Gastroesophageal sphincter (tissue), 4 donors: ENCODE measurements at regions not wholly inside any gene's neighbourhood (a gene's known extent, or its start where the extent isn't known, plus 50 kb on each side); places are given as distances from the start of the nearest gene placed in this dataset.

Experiments
- ATAC-seq: fragments of 150-250 bp; one replicate; pipeline ENCODE4 v1.9.1; 2016; ENCODE audit warnings: mild to moderate bottlenecking, moderate library complexity
- H3K27ac ChIP-seq, 4 donors: fragments of 200-600 bp; sonication (generic) in 3 of 4; 1 replicate in 3 of 4; 2 replicates in 1 of 4; pipeline ENCODE4 v1.5.1; 2016 to 2019
- H3K27me3 ChIP-seq: fragments of 200-600 bp; sonication (generic); one replicate; pipeline ENCODE4 v1.5.1; 2019
- H3K36me3 ChIP-seq, 2 donors: fragments of 200-600 bp; sonication (generic); one replicate each; pipeline ENCODE4 v1.5.1; 2019; ENCODE audit warnings: control low read depth in 1 of 2
- H3K4me1 ChIP-seq, 3 donors: fragments of 200-600 bp; sonication (generic); 1 replicate in 2 of 3; 2 replicates in 1 of 3; pipeline ENCODE4 v1.5.1; 2016 to 2019; ENCODE audit warnings: control low read depth in 2 of 3
- H3K4me3 ChIP-seq, 2 donors: fragments of 200-600 bp; sonication (generic); one replicate each; pipeline ENCODE4 v1.5.1; 2019; ENCODE audit warnings: mild to moderate bottlenecking in 1 of 2, moderate library complexity in 1 of 2
- H3K9me3 ChIP-seq, 3 donors: fragments of 200-600 bp; sonication (generic); one replicate each; pipeline ENCODE4 v1.5.1; 2017 to 2019; ENCODE audit warnings: control low read depth in 2 of 3
- CTCF ChIP-seq, 4 experiments: fragments of 200-600 bp in 2 of 4; fragments of 450-650 bp in 2 of 4; sonication (generic) in 1 of 4; IDR thresholded peaks; one replicate each; pipeline ENCODE4 v1.5.1; 2017 to 2019; ENCODE audit warnings: antibody characterized with exemption in 4 of 4, mild to moderate bottlenecking in 2 of 4, moderate library complexity in 2 of 4
- EP300 ChIP-seq: sonication (generic); formaldehyde crosslinking; IDR thresholded peaks from one replicate; pipeline ENCODE4 v1.6.1; 2017; ENCODE audit warnings: antibody characterized with exemption, mild to moderate bottlenecking
- POLR2A ChIP-seq, 2 donors: fragments of 450-650 bp; IDR thresholded peaks; one replicate each; pipeline ENCODE4 v1.6.1; 2017; ENCODE audit warnings: antibody characterized with exemption in 2 of 2, mild to moderate bottlenecking in 2 of 2, moderate library complexity in 1 of 2
- POLR2AphosphoS5 ChIP-seq: sonication (generic); formaldehyde crosslinking; IDR thresholded peaks from one replicate; pipeline ENCODE4 v1.6.1; 2017; ENCODE audit warnings: antibody characterized with exemption
- WGBS, 2 donors: methylation state at CpG; one replicate each; pipeline ENCODE4 v1.1.5; 2018; ENCODE audit warnings: low coverage in 1 of 2; 5-methylcytosine and 5-hydroxymethylcytosine counted together

- H3K27me3 ChIP-seq = no peaks in the 10 kb centered on the region
- 75 to 83% methylated on average over 4 of the region's 4 CpGs for WGBS, 2 donors
- no peak for TF ChIP-seq POLR2AphosphoS5
- no peak for TF ChIP-seq EP300
- no peak for TF ChIP-seq CTCF (IDR thresholded peaks at IDR 0.05)
- TF ChIP-seq POLR2A (IDR thresholded peaks at IDR 0.05) = no peak
- H3K27ac ChIP-seq = no peak overlapping the region
- ATAC-seq = no peak
- H3K4me1 ChIP-seq = no peaks in the 10 kb centered on the region
- no peak overlapping the region for H3K4me3 ChIP-seq
- no peaks in the 10 kb centered on the region for H3K9me3 ChIP-seq
- no peaks in the 10 kb centered on the region for H3K36me3 ChIP-seq
These were observed 500.2 kb upstream of the NR2F2 start for GRCh38 chr15:95830281-95830680.

GRCh38 chr15:95832668-95833067 is 497.8 kb upstream of the NR2F2 start:
- Histone ChIP-seq H3K27ac (no peak overlapping the region), H3K36me3 (no peaks in the 10 kb centered on the region), H3K4me1 (no peaks in the 10 kb centered on the region), H3K27me3 (no peaks in the 10 kb centered on the region), H3K9me3 (no peaks in the 10 kb centered on the region), H3K4me3 (no peak overlapping the region)
- TF ChIP-seq EP300 (no peak), POLR2A (IDR thresholded peaks at IDR 0.05) (no peak), CTCF (IDR thresholded peaks at IDR 0.05) (no peak), POLR2AphosphoS5 (no peak)
- no peak for ATAC-seq
- 83 to 92% methylated on average over 3 of the region's 3 CpGs for whole genome bisulfite sequencing, 2 donors

- Histone ChIP-seq H3K36me3 (no peaks in the 10 kb centered on the region), H3K27me3 (no peaks in the 10 kb centered on the region), H3K4me1 (peaks cover 0 to 3% (median 0%) of the 10 kb centered on the region in 3 donors), H3K4me3 (no peak overlapping the region), H3K9me3 (no peaks in the 10 kb centered on the region), H3K27ac (no peak overlapping the region)
- WGBS, 2 donors = 94 to 98% methylated on average over 5 of the region's 5 CpGs
- no peak for ATAC-seq
- TF ChIP-seq CTCF (IDR thresholded peaks at IDR 0.05) = no peak
- no peak for TF ChIP-seq POLR2A (IDR thresholded peaks at IDR 0.05)
- TF ChIP-seq EP300 = no peak
- TF ChIP-seq POLR2AphosphoS5 = no peak
These were observed 496.3 kb upstream of the NR2F2 start for GRCh38 chr15:95834028-95834804.

- Histone ChIP-seq H3K9me3 (no peaks in the 10 kb centered on the region), H3K27me3 (no peaks in the 10 kb centered on the region), H3K4me3 (no peak overlapping the region), H3K27ac (no peak overlapping the region), H3K4me1 (peaks cover 0 to 16% (median 9%) of the 10 kb centered on the region in 3 donors), H3K36me3 (no peaks in the 10 kb centered on the region)
- ATAC-seq = no peak
- 85 to 100% methylated on average over 1 of the region's 1 CpG for WGBS, 2 donors
- TF ChIP-seq POLR2AphosphoS5 = no peak
- no peak for TF ChIP-seq EP300
- TF ChIP-seq POLR2A (IDR thresholded peaks at IDR 0.05) = no peak
- no peak for TF ChIP-seq CTCF (IDR thresholded peaks at IDR 0.05)
These were observed 494.0 kb upstream of the NR2F2 start for GRCh38 chr15:95836536-95836935.

GRCh38 chr15:95837341-95838004 is 493.0 kb upstream of the NR2F2 start:
- 94 to 98% methylated on average over 3 to 4 of the region's 4 CpGs for WGBS, 2 donors

More at GRCh38 chr15:95837341-95838004, 493.0 kb upstream of the NR2F2 start:
- TF ChIP-seq EP300 = no peak
- no peak for TF ChIP-seq POLR2A (IDR thresholded peaks at IDR 0.05)
- TF ChIP-seq POLR2AphosphoS5 = no peak
- TF ChIP-seq CTCF (IDR thresholded peaks at IDR 0.05) = no peak
- Histone ChIP-seq H3K36me3 (no peaks in the 10 kb centered on the region), H3K4me1 (peaks cover 0 to 16% (median 9%) of the 10 kb centered on the region in 3 donors), H3K27ac (no peak overlapping the region), H3K4me3 (no peak overlapping the region), H3K27me3 (no peaks in the 10 kb centered on the region), H3K9me3 (no peaks in the 10 kb centered on the region)
- ATAC-seq = no peak
